Ascending aorta (tissue), 2 donors: ENCODE measurements at regions not wholly inside any gene's neighbourhood (a gene's known extent, or its start where the extent isn't known, plus 50 kb on each side); places are given as distances from the start of the nearest gene placed in this dataset.
"Not testable (repeated sequence)": the region's sequence is repeated elsewhere in the genome, so short reads cannot be mapped to it uniquely, and the experiment has no call there.

ENCODE experiments used
- DNase-seq, 2 donors: peaks; one replicate each; pipeline ENCODE4 v3.0.0-alpha.2; 2019; ENCODE audit warnings: low spot score in 2 of 2
- H3K27ac ChIP-seq, 2 donors: fragments of 200-600 bp; sonication (generic); one replicate each; pipeline ENCODE4 v1.5.1; 2016 to 2017; ENCODE audit warnings: mild to moderate bottlenecking in 1 of 2
- H3K27me3 ChIP-seq: fragments of 200-600 bp; sonication (generic); one replicate; pipeline ENCODE4 v1.5.1; 2017
- H3K36me3 ChIP-seq, 2 donors: fragments of 200-600 bp; sonication (generic); one replicate each; pipeline ENCODE4 v1.5.1; 2016
- H3K4me1 ChIP-seq, 2 donors: fragments of 200-600 bp; sonication (generic); one replicate each; pipeline ENCODE4 v1.5.1; 2016 to 2017; ENCODE audit warnings: mild to moderate bottlenecking in 1 of 2
- H3K4me3 ChIP-seq, 2 donors: fragments of 200-600 bp; sonication (generic); one replicate each; pipeline ENCODE4 v1.5.1; 2016 to 2017; ENCODE audit warnings: mild to moderate bottlenecking in 1 of 2
- H3K9me3 ChIP-seq, 2 donors: fragments of 200-600 bp; sonication (generic); one replicate each; pipeline ENCODE4 v1.5.1; 2016
- CTCF ChIP-seq, 3 experiments: fragments of 200-600 bp in 2 of 3; fragments of 450-650 bp in 1 of 3; sonication (generic) in 2 of 3; IDR thresholded peaks; one replicate each; pipeline ENCODE4 v1.5.1; 2016 to 2019; ENCODE audit warnings: antibody characterized with exemption in 3 of 3, mild to moderate bottlenecking in 1 of 3, moderate library complexity in 1 of 3
- intact Hi-C: fragments of 100-400 bp; cut with DNase I; formaldehyde crosslinking; loops from one replicate; pipeline ENCODE4 v1.15.1; 2023

GRCh38 chr10:28892818-28893547 is 215.7 kb downstream of the BAMBI start:
- H3K4me3 ChIP-seq = no peak overlapping the region
- no peaks in the 10 kb centered on the region for H3K36me3 ChIP-seq
- TF ChIP-seq CTCF (IDR thresholded peaks at IDR 0.05) = no peak
- peak overlapping the region in 1 of 2 donors; percentile 0 for H3K27ac ChIP-seq
- no peaks in the 10 kb centered on the region for H3K9me3 ChIP-seq
- DNase-seq = no peak
- no peaks in the 10 kb centered on the region for H3K27me3 ChIP-seq
- H3K4me1 ChIP-seq = peaks cover 0 to 8% of the 10 kb centered on the region in 2 donors
- intact Hi-C loops = no loop called here

GRCh38 chr10:28894146-28894545 is 216.8 kb downstream of the BAMBI start:
- Histone ChIP-seq H3K4me1 (peaks cover 0 to 8% of the 10 kb centered on the region in 2 donors), H3K4me3 (no peak overlapping the region), H3K9me3 (no peaks in the 10 kb centered on the region), H3K36me3 (no peaks in the 10 kb centered on the region), H3K27ac (no peak overlapping the region), H3K27me3 (no peaks in the 10 kb centered on the region)
- intact Hi-C loops = no loop called here
- TF ChIP-seq CTCF (IDR thresholded peaks at IDR 0.05) = no peak
- no peak for DNase-seq

GRCh38 chr10:28895671-28896070 is 218.3 kb downstream of the BAMBI start:
- H3K36me3 ChIP-seq, DNase-seq, H3K27me3 ChIP-seq, intact Hi-C loops, H3K27ac ChIP-seq, H3K9me3 ChIP-seq, H3K4me1 ChIP-seq, H3K4me3 ChIP-seq: not testable (repeated sequence)

GRCh38 chr10:28896791-28897409 is 219.6 kb downstream of the BAMBI start:
- H3K4me1 ChIP-seq, DNase-seq, H3K4me3 ChIP-seq, H3K27ac ChIP-seq, H3K9me3 ChIP-seq, H3K36me3 ChIP-seq, intact Hi-C loops, H3K27me3 ChIP-seq: not testable (repeated sequence)

- TF ChIP-seq CTCF (IDR thresholded peaks at IDR 0.05) = no peak
- Histone ChIP-seq H3K36me3 (no peaks in the 10 kb centered on the region), H3K4me1 (peaks cover 0 to 9% of the 10 kb centered on the region in 2 donors), H3K27me3 (no peaks in the 10 kb centered on the region), H3K9me3 (no peaks in the 10 kb centered on the region), H3K4me3 (no peak overlapping the region), H3K27ac (no peak overlapping the region)
- intact Hi-C loops = no loop called here
- DNase-seq = no peak
Measured at GRCh38 chr10:28897617-28898464, 220.5 kb downstream of the BAMBI start.

- no peaks in the 10 kb centered on the region for H3K27me3 ChIP-seq
- H3K27ac ChIP-seq = no peak overlapping the region
- H3K4me1 ChIP-seq = peaks cover 0 to 18% of the 10 kb centered on the region in 2 donors
- intact Hi-C loops = no loop called here
- H3K9me3 ChIP-seq = no peaks in the 10 kb centered on the region
- TF ChIP-seq CTCF (IDR thresholded peaks at IDR 0.05) = no peak
- H3K4me3 ChIP-seq = no peak overlapping the region
- DNase-seq = no peak
- no peaks in the 10 kb centered on the region for H3K36me3 ChIP-seq
Measured at GRCh38 chr10:28902215-28902614, 224.9 kb downstream of the BAMBI start.
